Hepatocyte (in vitro differentiated cells): ENCODE measurements at regions not wholly inside any gene's neighbourhood (a gene's known extent, or its start where the extent isn't known, plus 50 kb on each side); places are given as distances from the start of the nearest gene placed in this dataset.

Source experiments
- CTCF ChIP-seq: fragments of 200-600 bp; sonication (generic); IDR thresholded peaks from 2 replicates; pipeline ENCODE4 v1.5.1; 2016; ENCODE audit warnings: antibody characterized with exemption, mild to moderate bottlenecking; ENCODE audit not compliant: poor library complexity
- EZH2phosphoT487 ChIP-seq: fragments of 200-600 bp; sonication (generic); IDR thresholded peaks from one replicate; pipeline ENCODE4 v1.6.1; 2018; ENCODE audit warnings: antibody characterized with exemption, mild to moderate bottlenecking, low read depth, moderate library complexity; ENCODE audit not compliant: unreplicated experiment, severe bottlenecking

- no peak for TF ChIP-seq CTCF
- TF ChIP-seq EZH2phosphoT487, result no peak
Observed at GRCh38 chr3:67875338-67875737, 220.9 kb upstream of the SUCLG2 start.
